Spleen (tissue), 11 donors: ENCODE measurements at regions not wholly inside any gene's neighbourhood (a gene's known extent, or its start where the extent isn't known, plus 50 kb on each side); places are given as distances from the start of the nearest gene placed in this dataset.

Experiments
- DNase-seq: peaks from one replicate; pipeline ENCODE4 v3.0.0-alpha.2; 2020
- H3K27ac ChIP-seq, 8 donors: fragments of 200-600 bp; sonication (generic) in 7 of 8; 1 replicate in 4 of 8; 2 replicates in 4 of 8; pipeline versions ENCODE4 v1.5.0 to v1.8.0; 2016 to 2021; ENCODE audit warnings: inconsistent platforms in 4 of 8, mild to moderate bottlenecking in 4 of 8, moderate library complexity in 1 of 8
- H3K27me3 ChIP-seq, 7 donors: fragments of 200-600 bp; sonication (generic) in 6 of 7; replicated peaks in 1 of 7; 1 replicate in 4 of 7; 2 replicates in 3 of 7; pipeline versions ENCODE4 v1.5.0 to v1.8.0; 2016 to 2021; ENCODE audit warnings: inconsistent platforms in 3 of 7, mild to moderate bottlenecking in 1 of 7
- H3K36me3 ChIP-seq, 6 donors: fragments of 200-600 bp; sonication (generic) in 5 of 6; 1 replicate in 4 of 6; 2 replicates in 2 of 6; pipeline versions ENCODE4 v1.5.0 to v1.8.0; 2016 to 2021; ENCODE audit warnings: inconsistent platforms in 2 of 6
- H3K4me1 ChIP-seq, 6 donors: fragments of 200-600 bp; sonication (generic) in 5 of 6; 1 replicate in 3 of 6; 2 replicates in 3 of 6; pipeline versions ENCODE4 v1.5.0 to v1.8.0; 2016 to 2021; ENCODE audit warnings: inconsistent platforms in 3 of 6
- H3K4me3 ChIP-seq, 8 donors: fragments of 200-600 bp; sonication (generic) in 7 of 8; 1 replicate in 4 of 8; 2 replicates in 4 of 8; pipeline versions ENCODE4 v1.5.0 to v1.8.0; 2016 to 2021; ENCODE audit warnings: inconsistent platforms in 4 of 8, mild to moderate bottlenecking in 4 of 8, moderate library complexity in 2 of 8
- H3K9me3 ChIP-seq, 8 donors: fragments of 200-600 bp; sonication (generic) in 7 of 8; 1 replicate in 4 of 8; 2 replicates in 4 of 8; pipeline versions ENCODE4 v1.5.0 to v1.8.0; 2016 to 2021; ENCODE audit warnings: inconsistent platforms in 4 of 8
- POLR2A ChIP-seq, 3 donors: fragments of 450-650 bp; IDR thresholded peaks; one replicate each; pipeline ENCODE4 v1.5.1; 2017; ENCODE audit warnings: antibody characterized with exemption in 3 of 3, mild to moderate bottlenecking in 1 of 3
- POLR2AphosphoS5 ChIP-seq, 3 donors: sonication (generic); formaldehyde crosslinking; IDR thresholded peaks; one replicate each; pipeline ENCODE4 v1.5.1; 2017; ENCODE audit warnings: antibody characterized with exemption in 3 of 3
- WGBS, 5 donors: extraction: QIAGEN DNeasy Blood & Tissue Kit in 3 of 5; methylation state at CpG; one replicate each; pipeline versions ENCODE4 v1.1.5 to v1.1.7; 2013 to 2018; 5-methylcytosine and 5-hydroxymethylcytosine counted together
- intact Hi-C: fragments of 100-400 bp; cut with DNase I; formaldehyde crosslinking; loops from one replicate; pipeline ENCODE4 v1.15.0; 2023; ENCODE audit warnings: low total_unique reads
- TF ChIP-seq, protein P1 (sequence below), 11 experiments: fragments of 200-600 bp in 7 of 11; fragments of 450-650 bp in 4 of 11; sonication (generic) in 4 of 11; IDR thresholded peaks in 8 of 11; conservative IDR thresholded peaks in 3 of 11; 1 replicate in 7 of 11; 2 replicates in 4 of 11; pipeline versions ENCODE4 v1.4.0 to v1.8.0; 2016 to 2021; ENCODE audit warnings: antibody characterized with exemption in 11 of 11, inconsistent platforms in 4 of 11, mild to moderate bottlenecking in 1 of 11
- donor health status: healthy with polysubstance abuse.
- donor health status: DM: no; HTN: no; CAD: no; lungs with moderate emphysema.
- donor health status: DM: no; HTN: no; CAD: no.
- donor health status: Bipolar disorder and iron deficiency.
- donor health status: healthy.
- donor health status: DM: no; HTN: no; CAD: no.
- donor health status: DM: yes; HTN: yes; CAD: no.

DNA sequence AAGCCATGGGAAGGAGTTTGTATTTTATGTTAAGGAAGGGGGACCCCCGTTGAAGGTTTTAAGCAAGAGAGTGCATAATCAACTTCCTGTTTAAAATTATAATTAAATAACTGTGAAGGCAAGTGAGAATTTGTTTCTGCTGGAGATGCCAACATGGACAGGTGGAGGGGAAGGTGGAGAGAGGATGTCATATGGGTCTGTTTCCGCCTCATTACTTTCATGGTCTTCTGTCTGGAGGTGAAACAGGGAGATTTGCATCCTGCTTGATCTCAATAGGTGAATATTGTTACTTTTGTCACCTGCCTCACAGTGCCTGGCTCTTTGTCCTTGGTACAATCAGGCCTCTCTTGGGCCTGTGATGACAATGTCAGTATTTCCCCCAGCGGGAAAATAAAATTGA, 300.6 kb upstream of the LMCD1 start:
- H3K27me3 ChIP-seq, result no peaks in the 10 kb centered on the region
- TF ChIP-seq POLR2A (IDR thresholded peaks at IDR 0.05), result no peak
- TF ChIP-seq, protein P1, sequence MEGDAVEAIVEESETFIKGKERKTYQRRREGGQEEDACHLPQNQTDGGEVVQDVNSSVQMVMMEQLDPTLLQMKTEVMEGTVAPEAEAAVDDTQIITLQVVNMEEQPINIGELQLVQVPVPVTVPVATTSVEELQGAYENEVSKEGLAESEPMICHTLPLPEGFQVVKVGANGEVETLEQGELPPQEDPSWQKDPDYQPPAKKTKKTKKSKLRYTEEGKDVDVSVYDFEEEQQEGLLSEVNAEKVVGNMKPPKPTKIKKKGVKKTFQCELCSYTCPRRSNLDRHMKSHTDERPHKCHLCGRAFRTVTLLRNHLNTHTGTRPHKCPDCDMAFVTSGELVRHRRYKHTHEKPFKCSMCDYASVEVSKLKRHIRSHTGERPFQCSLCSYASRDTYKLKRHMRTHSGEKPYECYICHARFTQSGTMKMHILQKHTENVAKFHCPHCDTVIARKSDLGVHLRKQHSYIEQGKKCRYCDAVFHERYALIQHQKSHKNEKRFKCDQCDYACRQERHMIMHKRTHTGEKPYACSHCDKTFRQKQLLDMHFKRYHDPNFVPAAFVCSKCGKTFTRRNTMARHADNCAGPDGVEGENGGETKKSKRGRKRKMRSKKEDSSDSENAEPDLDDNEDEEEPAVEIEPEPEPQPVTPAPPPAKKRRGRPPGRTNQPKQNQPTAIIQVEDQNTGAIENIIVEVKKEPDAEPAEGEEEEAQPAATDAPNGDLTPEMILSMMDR (IDR thresholded peaks at IDR 0.05 in 8 of 11, conservative IDR thresholded peaks at IDR 0.05 in 3 of 11), result no peak
- TF ChIP-seq POLR2AphosphoS5 (IDR thresholded peaks at IDR 0.05), result no peak
- 76 to 92% (median 82%) methylated on average over 3 of the region's 3 CpGs for WGBS, 5 donors
- no peak overlapping the region for H3K27ac ChIP-seq
- no peaks in the 10 kb centered on the region for H3K4me1 ChIP-seq
- no peaks in the 10 kb centered on the region for H3K9me3 ChIP-seq
- H3K36me3 ChIP-seq, result no peaks in the 10 kb centered on the region
- no peak overlapping the region for H3K4me3 ChIP-seq
- intact Hi-C loops, result no loop called here
- no peak for DNase-seq

DNA sequence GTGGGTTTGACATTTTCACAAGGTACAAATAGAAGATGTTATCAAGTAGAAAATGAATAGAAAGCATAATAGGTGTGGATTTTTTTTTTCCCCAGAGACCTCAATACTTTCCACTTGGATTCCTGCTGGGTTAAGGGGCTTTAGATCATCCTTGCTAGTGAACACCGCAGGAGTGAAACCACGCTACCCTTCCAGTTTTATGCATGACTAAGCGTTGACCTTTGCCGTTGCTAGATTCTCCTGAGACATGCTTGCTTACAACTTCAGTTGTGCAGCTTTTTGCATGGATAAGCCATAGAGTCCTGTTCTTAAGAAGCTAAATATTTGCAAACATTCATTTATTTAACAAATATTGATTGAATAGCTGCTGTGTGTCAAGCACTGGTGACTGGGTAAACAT, 299.7 kb upstream of the LMCD1 start:
- H3K4me3 ChIP-seq, result no peak overlapping the region
- no peaks in the 10 kb centered on the region for H3K27me3 ChIP-seq
- no peak overlapping the region for H3K27ac ChIP-seq
- H3K36me3 ChIP-seq, result no peaks in the 10 kb centered on the region
- intact Hi-C loops, result no loop called here
- no peaks in the 10 kb centered on the region for H3K9me3 ChIP-seq
- no peaks in the 10 kb centered on the region for H3K4me1 ChIP-seq
- TF ChIP-seq POLR2A (IDR thresholded peaks at IDR 0.05) (no peak), POLR2AphosphoS5 (IDR thresholded peaks at IDR 0.05) (no peak)
- TF ChIP-seq, protein P1 (IDR thresholded peaks at IDR 0.05 in 8 of 11, conservative IDR thresholded peaks at IDR 0.05 in 3 of 11), result no peak
- DNase-seq, result no peak
- WGBS, 5 donors, result 87 to 93% (median 92%) methylated on average over 4 of the region's 4 CpGs

DNA sequence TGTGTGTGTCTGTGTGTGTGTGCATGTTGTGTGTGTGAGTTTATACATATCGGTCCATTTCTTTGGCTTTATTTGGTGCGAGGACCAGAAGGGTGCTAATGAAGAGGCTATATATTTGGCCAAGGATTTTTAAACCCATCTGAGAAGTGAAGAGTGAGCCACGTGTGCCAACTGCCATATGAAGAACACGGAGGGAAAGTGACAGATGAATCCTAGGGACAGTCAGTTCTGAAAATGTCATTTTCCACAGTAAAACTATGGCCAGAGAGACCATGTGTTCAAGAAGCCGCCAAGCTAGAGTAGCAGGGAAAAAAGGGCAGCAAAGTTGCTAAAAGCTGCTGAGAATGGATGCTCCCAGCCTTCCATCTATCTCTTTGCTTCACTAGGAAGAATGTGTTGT, 297.3 kb upstream of the LMCD1 start:
- no peak for TF ChIP-seq POLR2AphosphoS5 (IDR thresholded peaks at IDR 0.05)
- TF ChIP-seq POLR2A (IDR thresholded peaks at IDR 0.05), result no peak
- H3K36me3 ChIP-seq, result no peaks in the 10 kb centered on the region
- WGBS, 5 donors, result 66 to 96% (median 75%) methylated on average over 5 of the region's 5 CpGs
- no peaks in the 10 kb centered on the region for H3K9me3 ChIP-seq
- no peaks in the 10 kb centered on the region for H3K27me3 ChIP-seq
- no peak overlapping the region for H3K27ac ChIP-seq
- H3K4me3 ChIP-seq, result no peak overlapping the region
- intact Hi-C loops, result no loop called here
- DNase-seq, result no peak
- H3K4me1 ChIP-seq, result no peaks in the 10 kb centered on the region

DNA sequence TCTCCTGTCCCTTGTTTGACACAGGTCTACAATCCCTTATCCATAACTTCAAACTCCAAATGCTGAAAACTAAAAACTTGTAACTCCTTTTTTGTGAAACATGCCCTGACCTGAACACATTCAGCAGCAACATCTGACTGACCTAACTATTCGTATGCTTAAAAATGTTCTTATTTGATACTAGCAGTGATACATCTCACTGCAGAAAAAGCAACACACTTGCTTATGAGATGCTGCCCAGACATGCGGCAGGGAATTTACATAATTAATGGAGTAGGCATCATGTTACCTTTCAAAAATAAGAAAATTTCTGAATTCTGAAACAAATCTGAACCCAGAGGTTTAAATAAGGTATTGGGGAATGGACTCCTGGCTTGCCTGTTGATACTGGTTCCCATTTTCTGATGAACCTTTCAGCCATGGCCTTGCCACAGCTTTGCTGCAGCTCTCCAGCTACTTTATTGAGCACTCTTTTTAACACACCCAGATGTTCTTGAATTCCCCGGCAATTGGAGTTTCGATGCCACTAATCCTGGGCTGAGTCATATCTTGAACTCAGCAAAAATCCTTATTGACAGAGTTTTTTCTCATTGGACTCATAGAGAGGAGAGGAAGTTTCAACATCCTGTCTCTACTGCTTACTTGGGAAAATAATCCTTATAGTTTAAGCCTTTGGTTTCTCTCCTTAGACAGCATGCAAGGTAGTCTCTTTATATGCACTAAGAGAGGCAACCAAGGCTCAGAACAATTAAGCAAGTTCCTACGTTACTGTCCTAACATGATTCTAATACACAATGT, 296.6 kb upstream of the LMCD1 start:
- Histone ChIP-seq H3K36me3 (no peaks in the 10 kb centered on the region), H3K4me3 (no peak overlapping the region), H3K9me3 (no peaks in the 10 kb centered on the region), H3K27ac (no peak overlapping the region), H3K27me3 (no peaks in the 10 kb centered on the region), H3K4me1 (no peaks in the 10 kb centered on the region)
- no peak for DNase-seq
- intact Hi-C loops, result no loop called here
- WGBS, 5 donors, result 76 to 93% (median 83%) methylated on average over 5 of the region's 5 CpGs
- TF ChIP-seq POLR2AphosphoS5 (IDR thresholded peaks at IDR 0.05) (no peak), POLR2A (IDR thresholded peaks at IDR 0.05) (no peak)
- TF ChIP-seq, protein P1 (IDR thresholded peaks at IDR 0.05 in 8 of 11, conservative IDR thresholded peaks at IDR 0.05 in 3 of 11), result no peak
